Right atrium auricular region (tissue), 2 donors: ENCODE measurements at regions not wholly inside any gene's neighbourhood (a gene's known extent, or its start where the extent isn't known, plus 50 kb on each side); places are given as distances from the start of the nearest gene placed in this dataset.

Experiments
- DNase-seq: peaks from one replicate; pipeline ENCODE4 v3.0.0-alpha.2; 2019; ENCODE audit warnings: low spot score
- H3K27ac ChIP-seq, 2 donors: fragments of 200-600 bp; sonication (generic); 1 replicate in 1 of 2; 2 replicates in 1 of 2; pipeline ENCODE4 v1.5.1; 2016 to 2019
- H3K27me3 ChIP-seq, 2 donors: fragments of 200-600 bp; sonication (generic); one replicate each; pipeline versions ENCODE4 v1.5.1 to v1.6.0; 2017 to 2019
- H3K36me3 ChIP-seq: fragments of 200-600 bp; sonication (generic); one replicate; pipeline ENCODE4 v1.5.1; 2016
- H3K4me1 ChIP-seq, 2 donors: fragments of 200-600 bp; sonication (generic); one replicate each; pipeline versions ENCODE4 v1.5.1 to v1.6.0; 2017 to 2019
- H3K4me3 ChIP-seq, 2 donors: fragments of 200-600 bp; sonication (generic); 1 replicate in 1 of 2; 2 replicates in 1 of 2; pipeline ENCODE4 v1.5.1; 2017 to 2019; ENCODE audit warnings: mild to moderate bottlenecking in 1 of 2, moderate library complexity in 1 of 2
- H3K9me3 ChIP-seq, 2 donors: fragments of 200-600 bp; sonication (generic); one replicate each; pipeline ENCODE4 v1.5.1; 2019
- TF ChIP-seq, protein P1 (sequence below), 2 donors: fragments of 200-600 bp; sonication (generic); IDR thresholded peaks; one replicate each; pipeline ENCODE4 v1.5.1; 2019; ENCODE audit warnings: antibody characterized with exemption in 2 of 2

DNA sequence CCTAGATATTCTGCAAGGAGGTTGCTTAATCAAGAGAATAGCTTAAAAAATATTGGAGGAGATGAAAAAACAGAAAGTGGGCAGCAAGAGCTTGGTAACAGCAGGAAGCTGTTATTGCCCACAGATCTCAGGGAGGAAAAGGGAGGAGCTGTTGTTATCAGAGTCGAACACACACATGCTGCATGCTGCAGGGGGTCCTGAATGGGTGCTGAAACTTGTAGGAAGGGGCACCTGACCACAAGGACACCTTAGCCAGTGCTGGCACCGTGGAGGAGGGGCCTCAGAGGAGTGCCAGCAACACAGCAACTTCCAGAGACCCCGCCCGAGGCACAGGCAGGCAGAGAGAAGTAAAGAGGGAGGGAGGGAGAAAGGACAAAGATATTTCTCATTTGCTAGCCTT lies 332.9 kb downstream of the SOCS6 start:
- Histone ChIP-seq H3K27me3 (no peaks in the 10 kb centered on the region), H3K4me1 (no peaks in the 10 kb centered on the region), H3K36me3 (no peaks in the 10 kb centered on the region), H3K27ac (no peak overlapping the region), H3K4me3 (no peak overlapping the region), H3K9me3 (no peaks in the 10 kb centered on the region)
- TF ChIP-seq, protein P1, sequence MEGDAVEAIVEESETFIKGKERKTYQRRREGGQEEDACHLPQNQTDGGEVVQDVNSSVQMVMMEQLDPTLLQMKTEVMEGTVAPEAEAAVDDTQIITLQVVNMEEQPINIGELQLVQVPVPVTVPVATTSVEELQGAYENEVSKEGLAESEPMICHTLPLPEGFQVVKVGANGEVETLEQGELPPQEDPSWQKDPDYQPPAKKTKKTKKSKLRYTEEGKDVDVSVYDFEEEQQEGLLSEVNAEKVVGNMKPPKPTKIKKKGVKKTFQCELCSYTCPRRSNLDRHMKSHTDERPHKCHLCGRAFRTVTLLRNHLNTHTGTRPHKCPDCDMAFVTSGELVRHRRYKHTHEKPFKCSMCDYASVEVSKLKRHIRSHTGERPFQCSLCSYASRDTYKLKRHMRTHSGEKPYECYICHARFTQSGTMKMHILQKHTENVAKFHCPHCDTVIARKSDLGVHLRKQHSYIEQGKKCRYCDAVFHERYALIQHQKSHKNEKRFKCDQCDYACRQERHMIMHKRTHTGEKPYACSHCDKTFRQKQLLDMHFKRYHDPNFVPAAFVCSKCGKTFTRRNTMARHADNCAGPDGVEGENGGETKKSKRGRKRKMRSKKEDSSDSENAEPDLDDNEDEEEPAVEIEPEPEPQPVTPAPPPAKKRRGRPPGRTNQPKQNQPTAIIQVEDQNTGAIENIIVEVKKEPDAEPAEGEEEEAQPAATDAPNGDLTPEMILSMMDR (IDR thresholded peaks at IDR 0.05) = no peak
- no peak for DNase-seq

DNA sequence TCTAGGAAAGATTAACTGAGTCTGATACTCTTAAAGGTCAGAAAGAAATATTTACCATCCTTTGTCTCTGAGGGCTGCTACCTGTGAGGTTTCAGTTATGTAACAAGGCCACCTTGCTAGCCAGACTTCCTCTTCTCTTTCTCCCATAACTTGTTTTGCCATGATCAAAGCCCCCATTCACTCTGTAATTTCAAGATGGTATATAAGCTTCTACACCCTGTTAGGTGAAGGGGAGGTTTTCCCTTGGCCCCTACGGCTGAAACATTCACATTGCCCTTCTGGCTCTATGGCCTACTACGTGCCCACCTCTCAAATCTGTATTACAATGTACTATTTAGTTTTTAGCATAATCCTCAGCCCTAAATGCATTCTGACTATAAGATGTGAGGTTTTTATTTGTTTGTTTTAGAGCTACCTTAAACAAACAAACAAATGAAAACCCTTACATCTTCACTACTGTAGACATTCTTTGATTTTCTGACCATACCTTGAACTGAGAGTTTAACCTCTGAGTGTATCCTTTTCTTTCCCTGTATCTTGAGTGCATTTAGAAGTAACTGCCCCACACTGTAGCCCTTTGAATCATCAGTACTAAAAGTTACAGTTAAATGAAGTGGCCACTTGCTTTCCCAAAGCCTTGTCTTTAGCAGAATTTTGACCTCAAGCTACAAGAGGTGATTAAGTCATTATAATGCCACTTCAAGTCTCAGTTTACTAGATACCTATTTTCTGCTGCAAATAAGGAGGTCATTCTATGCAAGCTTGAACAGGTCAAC lies 332.2 kb downstream of the SOCS6 start:
- Histone ChIP-seq H3K27me3 (no peaks in the 10 kb centered on the region), H3K36me3 (no peaks in the 10 kb centered on the region), H3K4me1 (no peaks in the 10 kb centered on the region), H3K9me3 (no peaks in the 10 kb centered on the region), H3K4me3 (no peak overlapping the region), H3K27ac (no peak overlapping the region)
- TF ChIP-seq, protein P1 (IDR thresholded peaks at IDR 0.05) = no peak
- DNase-seq = no peak

DNA sequence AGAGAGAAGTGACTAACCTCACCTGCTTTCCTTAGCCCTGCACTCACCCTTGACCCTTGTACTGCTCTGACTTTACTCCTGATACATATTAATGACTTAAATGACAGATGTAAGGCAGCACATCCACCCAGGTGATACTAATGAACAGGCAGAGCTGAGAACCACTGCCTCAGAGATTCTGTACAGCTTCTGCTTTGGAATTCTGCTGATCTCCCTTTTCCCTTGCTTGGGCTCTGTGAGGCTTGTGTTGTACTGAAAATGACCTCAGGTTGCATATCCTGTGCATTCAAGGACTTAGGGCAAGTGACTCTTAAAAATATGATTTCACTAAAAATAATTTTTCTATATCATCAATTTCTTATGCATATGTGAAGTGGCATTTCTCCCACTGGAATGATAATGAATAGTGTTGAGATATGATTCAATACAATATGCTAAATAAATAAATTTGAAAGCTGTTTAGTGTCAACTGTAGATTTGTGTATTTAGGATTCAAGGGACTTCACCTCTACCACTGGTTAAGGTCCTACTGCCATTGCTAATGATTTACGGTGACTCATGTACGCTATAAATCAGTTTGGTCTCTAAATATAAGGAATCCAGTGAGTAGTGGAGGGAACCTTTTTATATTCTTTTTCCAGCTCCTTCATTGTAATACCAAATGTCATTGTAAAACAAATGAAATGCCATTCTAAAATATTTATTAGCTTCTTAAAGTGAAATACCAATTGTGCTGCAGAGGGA lies 328.3 kb downstream of the SOCS6 start:
- Histone ChIP-seq H3K9me3 (no peaks in the 10 kb centered on the region), H3K4me1 (no peaks in the 10 kb centered on the region), H3K27ac (no peak overlapping the region), H3K4me3 (no peak overlapping the region), H3K36me3 (no peaks in the 10 kb centered on the region), H3K27me3 (no peaks in the 10 kb centered on the region)
- TF ChIP-seq, protein P1 (IDR thresholded peaks at IDR 0.05) = no peak
- no peak for DNase-seq

DNA sequence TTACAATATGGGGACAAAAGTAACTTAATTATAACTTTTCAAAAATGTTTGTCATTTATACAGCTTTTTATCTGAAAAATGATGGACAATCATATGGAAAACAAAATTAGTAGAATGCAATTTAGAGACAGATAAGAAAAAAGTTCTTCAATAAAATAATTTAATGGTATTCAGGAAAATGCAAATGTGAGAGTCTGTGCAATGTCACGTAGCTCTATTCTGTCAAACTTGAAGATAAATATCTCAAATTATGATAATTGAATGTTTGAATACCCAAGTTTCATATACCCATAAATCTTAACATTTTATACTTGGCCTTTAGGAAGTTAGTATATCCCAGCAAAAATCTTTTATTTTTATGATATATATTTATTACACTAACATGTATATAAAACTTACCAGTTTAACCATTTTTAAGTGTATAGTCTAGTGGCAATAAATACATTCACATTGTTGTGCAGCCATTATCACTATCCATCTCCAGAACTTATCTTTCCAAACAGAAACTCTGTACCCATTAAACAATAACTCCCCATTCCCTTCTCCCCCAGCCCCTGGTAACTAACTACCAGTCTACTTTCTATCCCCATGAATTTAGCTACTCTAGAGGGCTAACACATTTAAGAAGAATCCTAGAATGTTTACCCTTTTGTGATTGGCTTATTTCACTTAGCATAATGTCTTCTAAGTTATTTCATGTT lies 311.5 kb downstream of the SOCS6 start:
- no peak for DNase-seq

DNA sequence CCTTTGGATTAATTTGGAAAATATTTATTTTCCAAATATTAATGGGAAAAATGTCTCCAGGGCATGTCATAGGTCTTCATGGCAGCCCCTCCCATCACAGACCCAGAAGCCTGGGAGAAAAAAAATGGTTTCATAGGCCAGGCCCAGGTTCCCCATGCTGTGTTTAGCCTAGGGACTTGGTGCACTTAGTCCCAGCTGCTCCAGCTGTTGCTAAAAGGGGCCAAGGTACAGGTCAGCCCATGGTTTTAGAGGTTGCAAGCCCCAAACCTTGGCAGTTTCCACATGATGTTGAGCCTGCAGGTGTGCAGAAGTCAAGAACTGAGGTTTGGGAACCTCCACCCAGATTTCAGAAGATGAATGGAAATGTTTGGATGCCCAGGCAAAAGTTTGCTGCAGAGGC lies 309.6 kb downstream of the SOCS6 start:
- TF ChIP-seq, protein P1 (IDR thresholded peaks at IDR 0.05) = no peak

More for the DNA sequence above, 311.5 kb downstream of the SOCS6 start:
- TF ChIP-seq, protein P1 (IDR thresholded peaks at IDR 0.05) = no peak
- no peaks in the 10 kb centered on the region for H3K36me3 ChIP-seq
- no peaks in the 10 kb centered on the region for H3K4me1 ChIP-seq
- no peak overlapping the region for H3K4me3 ChIP-seq
- no peak overlapping the region for H3K27ac ChIP-seq
- H3K9me3 ChIP-seq = no peaks in the 10 kb centered on the region
- H3K27me3 ChIP-seq = no peaks in the 10 kb centered on the region

More for the DNA sequence above, 309.6 kb downstream of the SOCS6 start:
- no peak for DNase-seq
- Histone ChIP-seq H3K4me3 (no peak overlapping the region), H3K27ac (no peak overlapping the region), H3K27me3 (no peaks in the 10 kb centered on the region), H3K4me1 (no peaks in the 10 kb centered on the region), H3K36me3 (no peaks in the 10 kb centered on the region), H3K9me3 (no peaks in the 10 kb centered on the region)
